OCI-LY3 (cell line): ENCODE measurements at regions not wholly inside any gene's neighbourhood (a gene's known extent, or its start where the extent isn't known, plus 50 kb on each side); places are given as distances from the start of the nearest gene placed in this dataset.

Experiments used
- H2AFZ ChIP-seq: fragments of 200-600, 300-600 bp; shearing (Covaris generic); 2 replicates; pipeline ENCODE4 v1.6.0; 2014; ENCODE audit warnings: antibody characterized with exemption, low read depth, low read length
- H3K27ac ChIP-seq: fragments of 200-600, 300-600 bp; sonication (generic); 2 replicates; pipeline ENCODE4 v1.5.1; 2014; ENCODE audit warnings: mild to moderate bottlenecking, low read length, moderate library complexity, mixed read lengths
- H3K27me3 ChIP-seq: fragments of 200-600, 300-600 bp; sonication (generic); 2 replicates; pipeline ENCODE4 v1.6.1; 2014; ENCODE audit warnings: low read depth, low read length, mixed read lengths
- H3K36me3 ChIP-seq: fragments of 200-600, 300-600 bp; sonication (generic); replicated peaks from 2 replicates; pipeline ENCODE3; 2014; ENCODE audit warnings: low read depth, low read length, mixed read lengths
- H3K4me1 ChIP-seq: fragments of 300-600, 200-600 bp; sonication (generic); 2 replicates; pipeline ENCODE4 v1.6.1; 2014; ENCODE audit warnings: low read length, mixed read lengths
- H3K4me2 ChIP-seq: fragments of 200-600, 300-600 bp; sonication (generic); 2 replicates; pipeline ENCODE4 v1.6.1; 2014; ENCODE audit warnings: low read length, mixed read lengths
- H3K4me3 ChIP-seq: fragments of 300-600, 200-600 bp; sonication (generic); 2 replicates; pipeline ENCODE4 v1.5.1; 2014; ENCODE audit warnings: antibody characterized with exemption, mild to moderate bottlenecking, low read length, moderate library complexity
- H3K79me2 ChIP-seq: fragments of 300-600, 200-600 bp; shearing (Covaris generic); 2 replicates; pipeline ENCODE4 v1.6.1; 2014; ENCODE audit warnings: mild to moderate bottlenecking, low read length, mixed read lengths
- H3K9ac ChIP-seq: fragments of 300-600, 200-600 bp; shearing (Covaris generic); 2 replicates; pipeline ENCODE4 v1.6.0; 2014; ENCODE audit warnings: mild to moderate bottlenecking, low read length, moderate library complexity
- H3K9me3 ChIP-seq: fragments of 200-600, 300-600 bp; shearing (Covaris generic); 2 replicates; pipeline ENCODE4 v1.6.1; 2014; ENCODE audit warnings: low read length, mixed read lengths; ENCODE audit not compliant: insufficient read depth
- H4K20me1 ChIP-seq: fragments of 200-600, 300-600 bp; sonication (generic); 2 replicates; pipeline ENCODE4 v1.6.1; 2016; ENCODE audit warnings: low read length, mixed read lengths; ENCODE audit not compliant: insufficient read depth
- CTCF ChIP-seq: fragments of 200-600, 300-600 bp; sonication (generic); IDR thresholded peaks from 2 replicates; pipeline ENCODE4 v1.5.1; 2014; ENCODE audit warnings: antibody characterized with exemption, low read length, low read depth
- EZH2phosphoT487 ChIP-seq: fragments of 200-600 bp; shearing (Covaris generic); IDR thresholded peaks from 2 replicates; pipeline ENCODE4 v1.6.1; 2018; ENCODE audit warnings: antibody characterized with exemption, mixed run types, low read depth

GRCh38 chr6:167650730-167651317, 175.9 kb upstream of the AFDN start:
- Histone ChIP-seq H3K4me2 (no peak overlapping the region), H3K36me3 (no peaks in the 10 kb centered on the region), H3K27me3 (no peaks in the 10 kb centered on the region), H3K4me1 (peaks cover 5% of the 10 kb centered on the region), H3K9ac (no peak overlapping the region), H3K4me3 (no peak overlapping the region), H4K20me1 (no peaks in the 10 kb centered on the region), H3K9me3 (no peaks in the 10 kb centered on the region), H3K27ac (no peak overlapping the region), H2AFZ (no peak overlapping the region), H3K79me2 (no peaks in the 10 kb centered on the region)
- TF ChIP-seq EZH2phosphoT487 (no peak), CTCF (no peak)

- H3K27ac ChIP-seq = no peak overlapping the region
- H3K9me3 ChIP-seq = no peaks in the 10 kb centered on the region
- no peak overlapping the region for H3K9ac ChIP-seq
- H3K4me2 ChIP-seq = no peak overlapping the region
- no peaks in the 10 kb centered on the region for H3K79me2 ChIP-seq
- no peaks in the 10 kb centered on the region for H3K27me3 ChIP-seq
- no peak for TF ChIP-seq EZH2phosphoT487
- TF ChIP-seq CTCF = no peak
- no peaks in the 10 kb centered on the region for H3K36me3 ChIP-seq
- no peak overlapping the region for H2AFZ ChIP-seq
- no peaks in the 10 kb centered on the region for H4K20me1 ChIP-seq
- H3K4me1 ChIP-seq = peaks cover 5% of the 10 kb centered on the region
- H3K4me3 ChIP-seq = no peak overlapping the region
Observed at GRCh38 chr6:167651318-167652041, 175.2 kb upstream of the AFDN start.

- no peak overlapping the region for H2AFZ ChIP-seq
- no peaks in the 10 kb centered on the region for H3K36me3 ChIP-seq
- no peaks in the 10 kb centered on the region for H3K27me3 ChIP-seq
- no peaks in the 10 kb centered on the region for H3K79me2 ChIP-seq
- peaks cover 3% of the 10 kb centered on the region for H3K4me1 ChIP-seq
- TF ChIP-seq EZH2phosphoT487 = no peak
- no peak for TF ChIP-seq CTCF
- no peaks in the 10 kb centered on the region for H3K9me3 ChIP-seq
- no peak overlapping the region for H3K4me2 ChIP-seq
- no peak overlapping the region for H3K9ac ChIP-seq
- no peak overlapping the region for H3K4me3 ChIP-seq
- no peaks in the 10 kb centered on the region for H4K20me1 ChIP-seq
- no peak overlapping the region for H3K27ac ChIP-seq
Observed at GRCh38 chr6:167652042-167652700, 174.5 kb upstream of the AFDN start.

GRCh38 chr6:167652701-167653095, 174.0 kb upstream of the AFDN start:
- no peaks in the 10 kb centered on the region for H3K79me2 ChIP-seq
- no peak for TF ChIP-seq EZH2phosphoT487
- no peak for TF ChIP-seq CTCF
- no peak overlapping the region for H3K4me2 ChIP-seq

More at GRCh38 chr6:167652701-167653095, 174.0 kb upstream of the AFDN start:
- Histone ChIP-seq H3K4me1 (no peaks in the 10 kb centered on the region), H3K36me3 (no peaks in the 10 kb centered on the region), H4K20me1 (no peaks in the 10 kb centered on the region), H3K9me3 (no peaks in the 10 kb centered on the region), H3K27ac (no peak overlapping the region), H3K4me3 (no peak overlapping the region), H3K9ac (no peak overlapping the region), H3K27me3 (no peaks in the 10 kb centered on the region), H2AFZ (no peak overlapping the region)
